ENCODE measurements at regions not wholly inside any gene's neighbourhood (a gene's known extent, or its start where the extent isn't known, plus 50 kb on each side); places are given as distances from the start of the nearest gene placed in this dataset.

GRCh38 chr19:31018936-31019335 lies 330.3 kb downstream of the TSHZ3 start:
- no peak overlapping the region for H3K4me3 ChIP-seq (ENCODE audit: low read length)
- H2AFZ ChIP-seq (ENCODE audit: low read depth, low read length), result no peak overlapping the region
- no peak overlapping the region for H3K4me2 ChIP-seq (ENCODE audit: low read length)
- no peaks in the 10 kb centered on the region for H3K9me3 ChIP-seq (ENCODE audit: low read length)
- H3K79me2 ChIP-seq (replicated peaks; ENCODE audit: insufficient read depth, low read length), result no peaks in the 10 kb centered on the region
- H3K27ac ChIP-seq (ENCODE audit: low read length), result no peak overlapping the region
- no peaks in the 10 kb centered on the region for H4K20me1 ChIP-seq (ENCODE audit: insufficient read depth)
- H3F3A ChIP-seq (ENCODE audit: insufficient read depth, low read length, poor library complexity, severe bottlenecking), result no peaks in the 10 kb centered on the region
- no peaks in the 10 kb centered on the region for H3K36me3 ChIP-seq (ENCODE audit: insufficient read depth, low read length)
- no peaks in the 10 kb centered on the region for H3K27me3 ChIP-seq (ENCODE audit: insufficient read depth, low read depth, low read length)
- no peak overlapping the region for H3K9ac ChIP-seq (ENCODE audit: low read length)
- no peaks in the 10 kb centered on the region for H3K9me2 ChIP-seq (ENCODE audit: insufficient read depth, low read length)
- TF ChIP-seq SMC3 (conservative IDR thresholded peaks at IDR 0.05; ENCODE audit: poor library complexity), result no peak
- no peak for TF ChIP-seq EZH2 (IDR thresholded peaks at IDR 0.05; ENCODE audit: borderline replicate concordance, insufficient read depth, low read length, poor library complexity, severe bottlenecking)
- TF ChIP-seq POLR2AphosphoS5 (IDR thresholded peaks at IDR 0.05), result no peak
- no peak for TF ChIP-seq REST (IDR thresholded peaks at IDR 0.05; ENCODE audit: borderline replicate concordance)
- no peak for TF ChIP-seq EP300 (conservative IDR thresholded peaks at IDR 0.05; ENCODE audit: poor library complexity, severe bottlenecking)
- no peak for TF ChIP-seq CTCF (IDR thresholded peaks at IDR 0.05; ENCODE audit: poor library complexity, severe bottlenecking)
- TF ChIP-seq MXI1 (conservative IDR thresholded peaks at IDR 0.05; ENCODE audit: poor library complexity, severe bottlenecking), result no peak
- no peak for TF ChIP-seq RAD21 (conservative IDR thresholded peaks at IDR 0.05)
- no peak for TF ChIP-seq TAF1 (IDR thresholded peaks at IDR 0.05; ENCODE audit: low read depth)

GRCh38 chr19:31015778-31016177 lies 333.5 kb downstream of the TSHZ3 start:
- no peak overlapping the region for H3K4me2 ChIP-seq (ENCODE audit: low read length)
- H2AFZ ChIP-seq (ENCODE audit: low read depth, low read length), result no peak overlapping the region
- H3K4me3 ChIP-seq (ENCODE audit: low read length), result no peak overlapping the region
- no peaks in the 10 kb centered on the region for H3K9me2 ChIP-seq (ENCODE audit: insufficient read depth, low read length)
- H3K9me3 ChIP-seq (ENCODE audit: low read length), result no peaks in the 10 kb centered on the region
- H3K27ac ChIP-seq (ENCODE audit: low read length), result no peak overlapping the region
- H3K27me3 ChIP-seq (ENCODE audit: insufficient read depth, low read depth, low read length), result no peaks in the 10 kb centered on the region
- H3K9ac ChIP-seq (ENCODE audit: low read length), result no peak overlapping the region
- no peaks in the 10 kb centered on the region for H4K20me1 ChIP-seq (ENCODE audit: insufficient read depth)
- no peaks in the 10 kb centered on the region for H3F3A ChIP-seq (ENCODE audit: insufficient read depth, low read length, poor library complexity, severe bottlenecking)
- H3K36me3 ChIP-seq (ENCODE audit: insufficient read depth, low read length), result no peaks in the 10 kb centered on the region
- TF ChIP-seq CTCF (IDR thresholded peaks at IDR 0.05; ENCODE audit: poor library complexity, severe bottlenecking) (no peak), REST (IDR thresholded peaks at IDR 0.05; ENCODE audit: borderline replicate concordance) (no peak), TAF1 (IDR thresholded peaks at IDR 0.05; ENCODE audit: low read depth) (no peak), POLR2AphosphoS5 (IDR thresholded peaks at IDR 0.05) (no peak)
- no peaks in the 10 kb centered on the region for H3K79me2 ChIP-seq (replicated peaks; ENCODE audit: insufficient read depth, low read length)

Data from neural cell (in vitro differentiated cells).